ENCODE measurements at regions not wholly inside any gene's neighbourhood (a gene's known extent, or its start where the extent isn't known, plus 50 kb on each side); places are given as distances from the start of the nearest gene placed in this dataset.

DNA sequence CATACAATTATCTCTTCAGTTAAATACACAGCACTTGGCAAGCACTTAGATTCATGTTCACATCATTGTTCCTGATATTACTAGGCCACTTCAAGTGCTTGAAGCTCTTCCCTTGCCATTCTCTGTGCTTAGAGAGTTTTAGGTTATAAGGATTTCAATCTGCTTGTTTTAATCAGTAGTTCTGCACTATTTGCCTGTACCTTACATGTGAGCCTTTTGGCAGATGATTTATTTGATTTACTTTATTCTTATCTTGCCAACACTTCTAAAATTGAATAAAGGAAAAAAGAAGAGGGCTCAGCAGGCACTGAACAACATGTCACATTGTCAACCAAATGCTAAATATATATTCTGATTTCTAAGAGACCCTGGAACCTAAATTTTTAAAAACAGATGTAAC, 363.8 kb upstream of the USP15 start:
- TF ChIP-seq CTCF (IDR thresholded peaks at IDR 0.05): no peak
- TF ChIP-seq POLR2A (IDR thresholded peaks at IDR 0.05): no peak

All from adrenal gland (tissue), 5 donors.